ENCODE measurements at regions not wholly inside any gene's neighbourhood (a gene's known extent, or its start where the extent isn't known, plus 50 kb on each side); places are given as distances from the start of the nearest gene placed in this dataset.
"Not testable (repeated sequence)": the region's sequence is repeated elsewhere in the genome, so short reads cannot be mapped to it uniquely, and the experiment has no call there.

- no peak for DNase-seq
These were observed 165.9 kb upstream of the AGTR1 start for GRCh38 chr3:148531836-148532235.

GRCh38 chr3:148532326-148532725 lies 165.4 kb upstream of the AGTR1 start:
- DNase-seq: no peak

- DNase-seq: no peak
These were observed 164.9 kb upstream of the AGTR1 start for GRCh38 chr3:148532774-148533173.

- DNase-seq: no peak
These were observed 163.4 kb upstream of the AGTR1 start for GRCh38 chr3:148534089-148534988.

GRCh38 chr3:148535001-148535400 lies 162.7 kb upstream of the AGTR1 start:
- no peak for DNase-seq

- no peak for DNase-seq
These were observed 157.4 kb upstream of the AGTR1 start for GRCh38 chr3:148540266-148540665.

GRCh38 chr3:148540851-148541250 lies 156.9 kb upstream of the AGTR1 start:
- DNase-seq: no peak

- no peak for DNase-seq
These were observed 150.7 kb upstream of the AGTR1 start for GRCh38 chr3:148546959-148547358.

- no peak for DNase-seq
These were observed 145.9 kb upstream of the AGTR1 start for GRCh38 chr3:148551767-148552260.

- no peak for DNase-seq
These were observed 143.3 kb upstream of the AGTR1 start for GRCh38 chr3:148554367-148554766.

GRCh38 chr3:148556664-148557063 lies 141.0 kb upstream of the AGTR1 start:
- no peak for DNase-seq

GRCh38 chr3:148577579-148577978 lies 120.1 kb upstream of the AGTR1 start:
- not testable (repeated sequence) for DNase-seq

- DNase-seq: no peak
These were observed 115.6 kb upstream of the AGTR1 start for GRCh38 chr3:148582126-148582525.

- no peak for DNase-seq
These were observed 113.9 kb upstream of the AGTR1 start for GRCh38 chr3:148583793-148584192.

GRCh38 chr3:148584438-148584837 lies 113.3 kb upstream of the AGTR1 start:
- DNase-seq: no peak

- DNase-seq: no peak
These were observed 111.9 kb upstream of the AGTR1 start for GRCh38 chr3:148585671-148586379.

- no peak for DNase-seq
These were observed 109.4 kb upstream of the AGTR1 start for GRCh38 chr3:148588291-148588690.

- no peak for DNase-seq
These were observed 106.2 kb upstream of the AGTR1 start for GRCh38 chr3:148591525-148591924.

GRCh38 chr3:148598619-148599018 lies 99.1 kb upstream of the AGTR1 start:
- DNase-seq: no peak

GRCh38 chr3:148599481-148599880 lies 98.2 kb upstream of the AGTR1 start:
- no peak for DNase-seq

GRCh38 chr3:148600440-148600839 lies 97.3 kb upstream of the AGTR1 start:
- DNase-seq: no peak

GRCh38 chr3:148600902-148601765 lies 96.6 kb upstream of the AGTR1 start:
- DNase-seq: no peak
